CD4-positive, alpha-beta memory T cell (primary cell): ENCODE measurements at regions not wholly inside any gene's neighbourhood (a gene's known extent, or its start where the extent isn't known, plus 50 kb on each side); places are given as distances from the start of the nearest gene placed in this dataset.

Experiments
- CTCF ChIA-PET: fragments of 350-600 bp; sonication (Branson Sonifier 250); formaldehyde crosslinking; loops from one replicate; lab custom pipeline; 2021; ENCODE audit warnings: inconsistent platforms; ENCODE audit not compliant: partially characterized antibody; lab: Charles Lee
- POLR2A ChIA-PET: fragments of 350-600 bp; sonication (Branson Sonifier 250); formaldehyde crosslinking; loops from one replicate; lab custom pipeline; 2021; ENCODE audit not compliant: partially characterized antibody; lab: Charles Lee
- DNase-seq, 5 donors: peaks; one replicate each; pipeline versions ENCODE4 v3.0.0 to v3.0.0-alpha.2; 2020 to 2022; ENCODE audit warnings: mixed read lengths in 1 of 5
- H3K27ac ChIP-seq: one replicate; pipeline ENCODE4 v1.7.0; 2013; ENCODE audit warnings: low read depth, low read length
- H3K27me3 ChIP-seq: 2 replicates; pipeline ENCODE4 v1.7.0; 2013; ENCODE audit warnings: mild to moderate bottlenecking, low read length, moderate library complexity; ENCODE audit not compliant: insufficient read depth
- H3K36me3 ChIP-seq: 2 replicates; pipeline ENCODE4 v1.7.0; 2013; ENCODE audit warnings: mild to moderate bottlenecking, low read length, moderate library complexity; ENCODE audit not compliant: insufficient read depth
- H3K4me1 ChIP-seq: 2 replicates; pipeline ENCODE4 v1.7.0; 2013; ENCODE audit warnings: mild to moderate bottlenecking, low read length, moderate library complexity; ENCODE audit not compliant: insufficient read depth
- H3K4me3 ChIP-seq, 2 donors: one replicate each; pipeline ENCODE4 v1.7.0; 2013; ENCODE audit warnings: low read length in 2 of 2, mild to moderate bottlenecking in 1 of 2
- H3K9me3 ChIP-seq, 2 donors: one replicate each; pipeline ENCODE4 v1.7.0; 2013; ENCODE audit warnings: low read length in 2 of 2, control low read depth in 1 of 2; ENCODE audit not compliant: control insufficient read depth in 1 of 2
- H3K27ac Mint-ChIP-seq, 7 donors: one replicate each; pipeline ENCODE4 v1.8.0; 2020 to 2021; ENCODE audit warnings: mixed read lengths in 7 of 7, mild to moderate bottlenecking in 6 of 7, inconsistent platforms in 3 of 7, moderate library complexity in 3 of 7
- H3K27me3 Mint-ChIP-seq, 2 donors: one replicate each; pipeline ENCODE4 v1.8.0; 2020 to 2021; ENCODE audit warnings: mixed read lengths in 2 of 2
- H3K36me3 Mint-ChIP-seq, 2 donors: one replicate each; pipeline ENCODE4 v1.8.0; 2020 to 2021; ENCODE audit warnings: mixed read lengths in 2 of 2, inconsistent platforms in 1 of 2, mild to moderate bottlenecking in 1 of 2
- H3K4me1 Mint-ChIP-seq, 4 donors: one replicate each; pipeline ENCODE4 v1.8.0; 2020 to 2021; ENCODE audit warnings: mixed read lengths in 4 of 4, mild to moderate bottlenecking in 1 of 4
- H3K4me3 Mint-ChIP-seq, 8 donors: one replicate each; pipeline ENCODE4 v1.8.0; 2020 to 2021; ENCODE audit warnings: mixed read lengths in 8 of 8, mild to moderate bottlenecking in 7 of 8, moderate library complexity in 6 of 8, inconsistent platforms in 3 of 8
- H3K9me3 Mint-ChIP-seq, 8 donors: one replicate each; pipeline ENCODE4 v1.8.0; 2020 to 2021; ENCODE audit warnings: mixed read lengths in 8 of 8, mild to moderate bottlenecking in 5 of 8, inconsistent platforms in 3 of 8, moderate library complexity in 1 of 8
- intact Hi-C: fragments of 100-400 bp; cut with micrococcal nuclease; formaldehyde crosslinking; loops from one replicate; pipeline ENCODE4 v1.15.1; 2023

DNA sequence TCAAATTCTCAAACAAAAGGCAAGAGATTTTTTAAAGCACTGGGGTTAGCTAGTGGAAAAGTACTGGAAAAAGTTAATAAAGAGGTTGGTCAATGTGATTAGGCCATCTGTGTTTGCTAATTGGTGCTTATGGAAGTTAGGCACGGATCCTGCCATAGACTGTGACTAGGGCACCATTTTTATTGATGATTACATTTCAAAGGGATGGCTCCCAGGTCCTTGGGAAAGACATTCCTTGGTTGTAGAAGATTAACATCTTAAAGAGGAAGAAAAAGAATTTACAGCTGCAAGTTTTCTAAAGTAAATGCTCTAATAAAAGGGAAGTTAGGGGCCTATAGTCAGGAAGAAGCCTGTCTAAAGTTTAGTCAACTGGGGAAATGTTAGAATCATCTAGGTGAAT is 1183.3 kb downstream of the DTWD2 start:
- no peaks in the 10 kb centered on the region for H3K36me3 Mint-ChIP-seq
- no peaks in the 10 kb centered on the region for H3K4me1 Mint-ChIP-seq
- peaks cover 3 to 24% (median 6%) of the 10 kb centered on the region in 8 donors for H3K9me3 Mint-ChIP-seq

DNA sequence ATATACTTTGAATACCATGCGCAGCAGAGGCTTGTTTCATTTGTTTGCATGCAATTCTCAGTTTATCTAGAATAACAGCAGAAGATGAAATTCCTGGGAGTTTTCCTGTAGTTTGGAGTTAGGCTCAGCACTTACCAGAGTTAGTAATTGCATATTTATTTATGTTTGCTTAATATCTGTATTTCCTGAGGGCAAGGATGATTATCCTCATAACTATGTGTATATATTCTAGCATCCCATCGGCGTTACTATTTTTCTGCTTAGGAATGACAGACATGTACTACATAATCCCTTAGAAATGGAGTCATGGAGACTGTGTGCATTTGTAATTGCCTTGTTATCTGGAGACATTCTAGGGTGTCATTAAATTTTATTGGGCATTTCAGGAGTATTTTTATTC is 1184.8 kb downstream of the DTWD2 start:
- no peaks in the 10 kb centered on the region for H3K4me1 ChIP-seq
- no peaks in the 10 kb centered on the region for H3K36me3 ChIP-seq
- no peaks in the 10 kb centered on the region for H3K27me3 ChIP-seq
- Mint-ChIP-seq H3K4me3 (no peak overlapping the region), H3K27ac (no peak overlapping the region), H3K9me3 (peaks cover 3 to 20% (median 5%) of the 10 kb centered on the region in 8 donors), H3K4me1 (no peaks in the 10 kb centered on the region), H3K27me3 (no peaks in the 10 kb centered on the region), H3K36me3 (no peaks in the 10 kb centered on the region)
- H3K9me3 ChIP-seq, result no peaks in the 10 kb centered on the region
- no peak overlapping the region for H3K27ac ChIP-seq
- CTCF ChIA-PET, result no interaction called here
- POLR2A ChIA-PET, result no interaction called here
- intact Hi-C loops, result no loop called here
- no peak for DNase-seq
- H3K4me3 ChIP-seq, result no peak overlapping the region

More for the DNA sequence above, 1183.3 kb downstream of the DTWD2 start:
- Histone ChIP-seq H3K36me3 (no peaks in the 10 kb centered on the region), H3K9me3 (no peaks in the 10 kb centered on the region), H3K4me1 (no peaks in the 10 kb centered on the region), H3K27ac (no peak overlapping the region), H3K4me3 (no peak overlapping the region), H3K27me3 (no peaks in the 10 kb centered on the region)
- Mint-ChIP-seq H3K27me3 (no peaks in the 10 kb centered on the region), H3K27ac (no peak overlapping the region), H3K4me3 (no peak overlapping the region)
- ChIA-PET CTCF (no interaction called here), POLR2A (no interaction called here)
- DNase-seq, result no peak
- intact Hi-C loops, result no loop called here

DNA sequence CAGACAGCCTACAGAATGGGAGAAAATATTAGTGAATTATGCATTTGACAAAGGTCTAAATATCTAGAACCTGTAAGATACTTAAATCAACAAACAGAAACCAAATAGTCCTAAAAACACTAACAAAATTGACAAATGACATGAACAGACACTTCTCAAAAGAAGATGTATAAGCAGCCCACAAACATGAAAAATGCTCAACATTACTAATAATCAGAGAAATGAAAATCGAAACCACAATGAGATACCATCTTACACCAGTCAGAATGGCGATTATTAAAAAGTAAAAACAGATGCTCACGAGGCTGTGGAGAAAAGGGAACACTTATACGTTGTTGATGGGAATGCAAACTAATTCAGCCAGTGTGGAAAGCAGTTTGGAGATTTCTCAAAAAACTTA is 1186.8 kb downstream of the DTWD2 start:
- H3K27me3 Mint-ChIP-seq, result no peaks in the 10 kb centered on the region
- intact Hi-C loops, result no loop called here
- POLR2A ChIA-PET, result no interaction called here
- H3K4me3 ChIP-seq, result no peak overlapping the region
- no peaks in the 10 kb centered on the region for H3K27me3 ChIP-seq
- no peak overlapping the region for H3K27ac Mint-ChIP-seq
- DNase-seq, result no peak
- peaks cover 3 to 19% (median 5%) of the 10 kb centered on the region in 8 donors for H3K9me3 Mint-ChIP-seq
- H3K9me3 ChIP-seq, result no peaks in the 10 kb centered on the region
- H3K4me1 ChIP-seq, result no peaks in the 10 kb centered on the region
- no peaks in the 10 kb centered on the region for H3K4me1 Mint-ChIP-seq
- no peak overlapping the region for H3K4me3 Mint-ChIP-seq
- CTCF ChIA-PET, result no interaction called here
- no peak overlapping the region for H3K27ac ChIP-seq
- H3K36me3 ChIP-seq, result no peaks in the 10 kb centered on the region
- H3K36me3 Mint-ChIP-seq, result no peaks in the 10 kb centered on the region

DNA sequence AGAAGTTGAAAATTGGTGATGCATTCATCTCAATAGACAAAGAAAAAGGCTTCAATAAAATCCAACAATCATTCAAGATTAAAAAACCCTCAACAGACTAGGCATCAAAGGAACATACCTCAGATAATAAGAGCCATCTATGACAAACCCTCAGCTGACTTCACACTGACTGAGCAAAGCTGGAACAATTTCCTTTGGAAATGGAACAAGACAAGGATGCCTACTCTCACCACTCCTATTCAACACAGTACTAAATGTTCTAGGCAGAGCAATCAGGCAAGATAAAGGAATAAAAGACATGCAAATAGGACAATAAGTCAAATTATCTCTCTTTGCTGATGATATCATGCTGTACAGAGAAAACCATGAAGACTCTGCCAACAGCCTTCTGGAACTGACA is 1188.1 kb downstream of the DTWD2 start:
- POLR2A ChIA-PET, result no interaction called here
- H3K9me3 ChIP-seq, result no peaks in the 10 kb centered on the region

DNA sequence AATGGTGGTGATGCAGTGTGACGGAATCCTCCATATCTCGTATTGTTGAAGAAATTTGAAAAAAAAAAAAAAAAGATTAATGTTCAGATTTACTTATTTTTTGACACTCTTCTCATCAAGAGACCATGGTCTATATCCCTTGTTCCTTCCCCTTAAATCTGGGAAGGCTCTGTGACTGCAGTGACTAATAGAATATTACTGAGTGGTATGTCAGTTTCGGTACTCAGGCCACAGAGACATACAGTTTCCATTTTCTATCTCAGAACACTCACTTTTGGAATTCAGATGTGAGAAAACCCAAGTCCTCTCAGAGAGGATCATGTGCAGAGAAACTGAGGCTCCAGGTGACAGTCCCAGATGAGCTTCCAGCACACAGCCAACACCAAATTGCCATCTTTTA is 1193.5 kb downstream of the DTWD2 start:
- Histone ChIP-seq H3K4me3 (no peak overlapping the region), H3K27ac (no peak overlapping the region), H3K9me3 (no peaks in the 10 kb centered on the region), H3K27me3 (no peaks in the 10 kb centered on the region), H3K4me1 (no peaks in the 10 kb centered on the region), H3K36me3 (no peaks in the 10 kb centered on the region)
- Mint-ChIP-seq H3K9me3 (peaks cover 0 to 7% (median 3%) of the 10 kb centered on the region in 8 donors), H3K36me3 (no peaks in the 10 kb centered on the region), H3K4me1 (no peaks in the 10 kb centered on the region), H3K27ac (no peak overlapping the region), H3K27me3 (no peaks in the 10 kb centered on the region), H3K4me3 (no peak overlapping the region)
- ChIA-PET POLR2A (no interaction called here), CTCF (no interaction called here)
- intact Hi-C loops, result no loop called here
- DNase-seq, result no peak

More for the DNA sequence above, 1188.1 kb downstream of the DTWD2 start:
- Mint-ChIP-seq H3K4me3 (no peak overlapping the region), H3K27me3 (no peaks in the 10 kb centered on the region), H3K36me3 (no peaks in the 10 kb centered on the region), H3K4me1 (no peaks in the 10 kb centered on the region), H3K9me3 (peaks cover 0 to 17% (median 6%) of the 10 kb centered on the region in 8 donors), H3K27ac (no peak overlapping the region)
- no peak overlapping the region for H3K27ac ChIP-seq
- H3K4me1 ChIP-seq, result no peaks in the 10 kb centered on the region
- intact Hi-C loops, result no loop called here
- DNase-seq, result no peak
- no peaks in the 10 kb centered on the region for H3K27me3 ChIP-seq
- H3K4me3 ChIP-seq, result no peak overlapping the region
- CTCF ChIA-PET, result no interaction called here
- no peaks in the 10 kb centered on the region for H3K36me3 ChIP-seq

DNA sequence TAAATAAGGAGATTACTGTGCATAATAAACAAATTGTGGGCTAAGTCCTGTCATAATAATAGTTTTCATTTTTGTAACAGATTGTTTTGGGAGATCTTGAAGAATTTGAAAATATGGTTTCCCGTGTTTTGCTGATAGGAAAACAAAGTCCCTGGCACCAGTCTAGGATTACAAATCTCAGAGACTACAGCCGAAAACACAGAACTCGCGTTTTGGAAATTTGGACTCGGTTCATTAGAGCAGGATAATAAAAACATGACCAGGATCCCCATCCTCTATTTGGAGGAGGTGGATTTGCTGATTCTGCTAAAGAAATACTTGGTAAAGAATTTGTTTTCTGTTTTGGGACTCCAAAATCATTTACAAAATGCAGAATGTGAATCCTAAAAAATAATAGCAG is 1194.4 kb downstream of the DTWD2 start:
- ChIA-PET POLR2A (no interaction called here), CTCF (no interaction called here)
- Histone ChIP-seq H3K4me3 (no peak overlapping the region), H3K9me3 (no peaks in the 10 kb centered on the region), H3K27me3 (no peaks in the 10 kb centered on the region), H3K4me1 (no peaks in the 10 kb centered on the region), H3K36me3 (no peaks in the 10 kb centered on the region), H3K27ac (no peak overlapping the region)
- H3K27me3 Mint-ChIP-seq, result no peaks in the 10 kb centered on the region
- H3K36me3 Mint-ChIP-seq, result no peaks in the 10 kb centered on the region
- DNase-seq, result no peak
- H3K27ac Mint-ChIP-seq, result no peak overlapping the region
- H3K9me3 Mint-ChIP-seq, result peaks cover 0 to 7% (median 3%) of the 10 kb centered on the region in 8 donors
- H3K4me3 Mint-ChIP-seq, result no peak overlapping the region
- H3K4me1 Mint-ChIP-seq, result no peaks in the 10 kb centered on the region
- intact Hi-C loops, result no loop called here

DNA sequence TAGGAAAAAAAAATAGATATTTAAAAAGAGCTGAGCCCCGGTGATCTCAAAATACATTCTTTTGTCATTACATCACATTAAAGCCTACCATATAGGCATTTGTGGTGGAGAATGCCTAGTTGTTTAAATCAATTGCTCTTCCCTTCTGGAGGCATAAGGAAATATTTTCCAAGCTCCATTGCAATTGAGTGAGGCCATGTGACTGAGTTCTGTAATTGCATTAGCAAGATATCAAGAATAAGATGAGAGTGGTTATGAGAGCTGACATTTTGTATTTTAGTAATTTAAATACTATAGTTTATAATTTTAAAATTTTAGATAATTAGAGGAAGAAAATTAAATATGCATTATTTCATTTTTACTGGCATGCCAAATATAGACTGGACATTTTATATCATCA is 1195.9 kb downstream of the DTWD2 start:
- Histone ChIP-seq H3K9me3 (no peaks in the 10 kb centered on the region), H3K4me3 (no peak overlapping the region), H3K36me3 (no peaks in the 10 kb centered on the region), H3K27me3 (no peaks in the 10 kb centered on the region), H3K4me1 (no peaks in the 10 kb centered on the region), H3K27ac (no peak overlapping the region)
- no peaks in the 10 kb centered on the region for H3K27me3 Mint-ChIP-seq
- no peak overlapping the region for H3K27ac Mint-ChIP-seq
- POLR2A ChIA-PET, result no interaction called here
- H3K4me3 Mint-ChIP-seq, result no peak overlapping the region
- no peaks in the 10 kb centered on the region for H3K4me1 Mint-ChIP-seq
- no peak for DNase-seq
- no peaks in the 10 kb centered on the region for H3K36me3 Mint-ChIP-seq
- peaks cover 0 to 9% (median 4%) of the 10 kb centered on the region in 8 donors for H3K9me3 Mint-ChIP-seq
- CTCF ChIA-PET, result no interaction called here
- intact Hi-C loops, result no loop called here

DNA sequence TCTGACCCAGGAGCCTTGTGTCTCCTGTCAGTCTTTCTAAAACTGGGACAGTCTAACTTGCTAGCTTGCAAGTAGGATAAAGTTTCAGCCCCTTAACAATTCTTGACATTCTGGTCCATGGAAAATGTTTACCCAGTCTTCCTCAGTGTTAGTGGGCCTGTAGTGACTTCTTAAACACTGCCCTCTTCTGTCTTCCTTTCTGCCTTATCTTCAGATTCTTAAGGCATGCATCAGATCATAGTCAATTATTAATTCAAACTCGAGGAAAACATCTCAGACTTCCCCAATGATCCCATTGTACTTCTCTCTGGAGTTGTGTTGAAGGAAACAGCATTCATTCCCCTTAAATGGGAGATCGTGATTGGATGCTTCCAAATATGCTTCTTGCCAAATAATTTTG is 1199.8 kb downstream of the DTWD2 start:
- Mint-ChIP-seq H3K36me3 (no peaks in the 10 kb centered on the region), H3K4me3 (no peak overlapping the region)

More for the DNA sequence above, 1199.8 kb downstream of the DTWD2 start:
- DNase-seq, result no peak
- Histone ChIP-seq H3K4me1 (no peaks in the 10 kb centered on the region), H3K4me3 (no peak overlapping the region), H3K27ac (no peak overlapping the region), H3K9me3 (no peaks in the 10 kb centered on the region), H3K36me3 (no peaks in the 10 kb centered on the region), H3K27me3 (no peaks in the 10 kb centered on the region)
- peaks cover 0 to 15% (median 6%) of the 10 kb centered on the region in 8 donors for H3K9me3 Mint-ChIP-seq
- ChIA-PET CTCF (no interaction called here), POLR2A (no interaction called here)
- no peak overlapping the region for H3K27ac Mint-ChIP-seq
- H3K4me1 Mint-ChIP-seq, result no peaks in the 10 kb centered on the region
- H3K27me3 Mint-ChIP-seq, result no peaks in the 10 kb centered on the region
- intact Hi-C loops, result no loop called here
